LNCaP clone FGC (cell line): ENCODE measurements at regions not wholly inside any gene's neighbourhood (a gene's known extent, or its start where the extent isn't known, plus 50 kb on each side); places are given as distances from the start of the nearest gene placed in this dataset.
"Not testable (repeated sequence)": the region's sequence is repeated elsewhere in the genome, so short reads cannot be mapped to it uniquely, and the experiment has no call there.

ENCODE experiments used
- DNase-seq: peaks from one replicate; pipeline ENCODE4 v3.0.0-alpha.2; 2011; ENCODE audit warnings: low read depth
- H3K4me3 ChIP-seq: 2 replicates; pipeline ENCODE4 v1.5.1; 2011; ENCODE audit warnings: mild to moderate bottlenecking, low read depth, low read length, control low read depth
- CTCF ChIP-seq: IDR thresholded peaks from 2 replicates; pipeline ENCODE4 v1.5.1; 2012; ENCODE audit warnings: mild to moderate bottlenecking; ENCODE audit not compliant: control insufficient read depth, insufficient read depth; ENCODE audit errors: extremely low read depth

GRCh38 chr2:64931246-64932115 is 57.7 kb upstream of the SLC1A4 start:
- TF ChIP-seq CTCF, result no peak
- DNase-seq, result no peak
- H3K4me3 ChIP-seq, result no peak overlapping the region

- no peak for DNase-seq
- no peak overlapping the region for H3K4me3 ChIP-seq
- no peak for TF ChIP-seq CTCF
Measured at GRCh38 chr2:64932116-64932370, 57.2 kb upstream of the SLC1A4 start.

GRCh38 chr2:64932371-64933216 is 56.6 kb upstream of the SLC1A4 start:
- H3K4me3 ChIP-seq, result no peak overlapping the region
- TF ChIP-seq CTCF, result no peak
- DNase-seq, result no peak

GRCh38 chr2:64934530-64934929 is 54.7 kb upstream of the SLC1A4 start:
- no peak overlapping the region for H3K4me3 ChIP-seq
- no peak for TF ChIP-seq CTCF
- DNase-seq, result no peak

GRCh38 chr2:64936809-64937208 is 52.4 kb upstream of the SLC1A4 start:
- no peak for TF ChIP-seq CTCF
- DNase-seq, result no peak
- H3K4me3 ChIP-seq, result no peak overlapping the region

GRCh38 chr2:64937314-64937686 is 51.9 kb upstream of the SLC1A4 start:
- DNase-seq, H3K4me3 ChIP-seq: not testable (repeated sequence)

GRCh38 chr2:64937687-64938491 is 51.3 kb upstream of the SLC1A4 start:
- DNase-seq, result no peak
- TF ChIP-seq CTCF, result no peak
- no peak overlapping the region for H3K4me3 ChIP-seq
